ENCODE measurements at regions not wholly inside any gene's neighbourhood (a gene's known extent, or its start where the extent isn't known, plus 50 kb on each side); places are given as distances from the start of the nearest gene placed in this dataset.

- Histone ChIP-seq H3K4me1 (ENCODE audit: low read length) (peaks cover 36% of the 10 kb centered on the region), H3K9me2 (replicated peaks; ENCODE audit: insufficient read depth, low read length) (no peaks in the 10 kb centered on the region), H3K9me3 (replicated peaks; ENCODE audit: insufficient read depth, low read length) (no peaks in the 10 kb centered on the region), H3K27ac (ENCODE audit: low read length) (peak overlapping the region; percentile 100), H3K36me3 (replicated peaks; ENCODE audit: insufficient read depth, low read length) (no peaks in the 10 kb centered on the region), H2AFZ (ENCODE audit: low read length) (peak overlapping the region; percentile 27; the same call in 1 of the 2 replicates), H3K4me3 (ENCODE audit: low read length) (peak overlapping the region; percentile 39), H3K4me2 (ENCODE audit: low read depth, low read length) (peak overlapping the region; percentile 83), H3K9ac (ENCODE audit: low read length) (peak overlapping the region; percentile 79), H3F3A (ENCODE audit: insufficient read depth, low read length) (peaks cover 20% of the 10 kb centered on the region), H3K27me3 (replicated peaks; ENCODE audit: insufficient read depth, low read length) (no peaks in the 10 kb centered on the region), H3K79me2 (ENCODE audit: low read length) (no peaks in the 10 kb centered on the region), H4K20me1 (ENCODE audit: insufficient read depth, low read length) (no peaks in the 10 kb centered on the region)
- DNase-seq: peak; percentile 83
- TF ChIP-seq EZH2 (optimal IDR thresholded peaks at IDR 0.05; ENCODE audit: low read depth, low read length) (no peak), EZH2phosphoT487 (IDR thresholded peaks at IDR 0.05; ENCODE audit: low read length) (no peak), CTCF (IDR thresholded peaks at IDR 0.05; ENCODE audit: low read length) (no peak)
Observed at GRCh38 chr6:156279261-156279969, 497.8 kb upstream of the ARID1B start.

- Histone ChIP-seq H2AFZ (ENCODE audit: low read length) (no peak overlapping the region), H3K9me3 (replicated peaks; ENCODE audit: insufficient read depth, low read length) (no peaks in the 10 kb centered on the region)
- TF ChIP-seq EZH2 (optimal IDR thresholded peaks at IDR 0.05; ENCODE audit: low read depth, low read length): no peak
- no peak for TF ChIP-seq EZH2phosphoT487 (IDR thresholded peaks at IDR 0.05; ENCODE audit: low read length)
- no peak for TF ChIP-seq CTCF (IDR thresholded peaks at IDR 0.05; ENCODE audit: low read length)
Observed at GRCh38 chr6:156273065-156273711, 504.0 kb upstream of the ARID1B start.

GRCh38 chr6:156269751-156270369, 507.3 kb upstream of the ARID1B start:
- H3F3A ChIP-seq (ENCODE audit: insufficient read depth, low read length): no peaks in the 10 kb centered on the region
- H3K79me2 ChIP-seq (ENCODE audit: low read length): no peaks in the 10 kb centered on the region
- no peak for DNase-seq
- no peak overlapping the region for H2AFZ ChIP-seq (ENCODE audit: low read length)
- H3K4me3 ChIP-seq (ENCODE audit: low read length): no peak overlapping the region
- no peak overlapping the region for H3K9ac ChIP-seq (ENCODE audit: low read length)
- H3K9me2 ChIP-seq (replicated peaks; ENCODE audit: insufficient read depth, low read length): no peaks in the 10 kb centered on the region
- H3K27ac ChIP-seq (ENCODE audit: low read length): no peak overlapping the region
- H3K36me3 ChIP-seq (replicated peaks; ENCODE audit: insufficient read depth, low read length): no peaks in the 10 kb centered on the region
- H3K4me1 ChIP-seq (ENCODE audit: low read length): peaks cover 10% of the 10 kb centered on the region
- no peaks in the 10 kb centered on the region for H3K9me3 ChIP-seq (replicated peaks; ENCODE audit: insufficient read depth, low read length)
- no peaks in the 10 kb centered on the region for H3K27me3 ChIP-seq (replicated peaks; ENCODE audit: insufficient read depth, low read length)
- H4K20me1 ChIP-seq (ENCODE audit: insufficient read depth, low read length): no peaks in the 10 kb centered on the region
- H3K4me2 ChIP-seq (ENCODE audit: low read depth, low read length): no peak overlapping the region
- TF ChIP-seq EZH2 (optimal IDR thresholded peaks at IDR 0.05; ENCODE audit: low read depth, low read length) (no peak), CTCF (IDR thresholded peaks at IDR 0.05; ENCODE audit: low read length) (no peak), EZH2phosphoT487 (IDR thresholded peaks at IDR 0.05; ENCODE audit: low read length) (no peak)

More at GRCh38 chr6:156273065-156273711, 504.0 kb upstream of the ARID1B start:
- Histone ChIP-seq H4K20me1 (ENCODE audit: insufficient read depth, low read length) (no peaks in the 10 kb centered on the region), H3K9me2 (replicated peaks; ENCODE audit: insufficient read depth, low read length) (no peaks in the 10 kb centered on the region), H3K79me2 (ENCODE audit: low read length) (no peaks in the 10 kb centered on the region), H3F3A (ENCODE audit: insufficient read depth, low read length) (no peaks in the 10 kb centered on the region), H3K27ac (ENCODE audit: low read length) (no peak overlapping the region), H3K4me2 (ENCODE audit: low read depth, low read length) (no peak overlapping the region), H3K27me3 (replicated peaks; ENCODE audit: insufficient read depth, low read length) (no peaks in the 10 kb centered on the region), H3K4me1 (ENCODE audit: low read length) (peaks cover 14% of the 10 kb centered on the region), H3K36me3 (replicated peaks; ENCODE audit: insufficient read depth, low read length) (no peaks in the 10 kb centered on the region), H3K4me3 (ENCODE audit: low read length) (no peak overlapping the region), H3K9ac (ENCODE audit: low read length) (no peak overlapping the region)
- DNase-seq: no peak
